Inferior parietal cortex (tissue), 1 donor: ENCODE measurements at regions not wholly inside any gene's neighbourhood (a gene's known extent, or its start where the extent isn't known, plus 50 kb on each side); places are given as distances from the start of the nearest gene placed in this dataset.

Source experiments
- DNase-seq: peaks from one replicate; pipeline ENCODE4 v3.0.0-alpha.2; 2016; ENCODE audit errors: extremely low spot score

GRCh38 chr12:107549651-107550480 is 135.7 kb upstream of the PWP1 start:
- no peak for DNase-seq

- no peak for DNase-seq
Measured at GRCh38 chr12:107551434-107551833, 134.2 kb upstream of the PWP1 start.

- no peak for DNase-seq
Measured at GRCh38 chr12:107552263-107552662, 133.3 kb upstream of the PWP1 start.

GRCh38 chr12:107553211-107553765 is 132.3 kb upstream of the PWP1 start:
- no peak for DNase-seq

- no peak for DNase-seq
Measured at GRCh38 chr12:107554941-107555340, 130.7 kb upstream of the PWP1 start.

GRCh38 chr12:107557026-107557425 is 128.6 kb upstream of the PWP1 start:
- DNase-seq = no peak

GRCh38 chr12:107557589-107558100 is 128.0 kb upstream of the PWP1 start:
- DNase-seq = no peak

GRCh38 chr12:107558141-107558815 is 127.3 kb upstream of the PWP1 start:
- DNase-seq = no peak

- no peak for DNase-seq
Measured at GRCh38 chr12:107558816-107559382, 126.7 kb upstream of the PWP1 start.

- no peak for DNase-seq
Measured at GRCh38 chr12:107560165-107560898, 125.3 kb upstream of the PWP1 start.

- DNase-seq = no peak
Measured at GRCh38 chr12:107560899-107561285, 124.7 kb upstream of the PWP1 start.

GRCh38 chr12:107564946-107565345 is 120.7 kb upstream of the PWP1 start:
- DNase-seq = no peak

GRCh38 chr12:107565551-107565950 is 120.0 kb upstream of the PWP1 start:
- no peak for DNase-seq

- DNase-seq = no peak
Measured at GRCh38 chr12:107567876-107568619, 117.6 kb upstream of the PWP1 start.

GRCh38 chr12:107568718-107569117 is 116.9 kb upstream of the PWP1 start:
- DNase-seq = no peak

- no peak for DNase-seq
Measured at GRCh38 chr12:107570721-107571120, 114.9 kb upstream of the PWP1 start.

- no peak for DNase-seq
Measured at GRCh38 chr12:107571492-107571891, 114.1 kb upstream of the PWP1 start.

GRCh38 chr12:107574691-107575090 is 110.9 kb upstream of the PWP1 start:
- no peak for DNase-seq

GRCh38 chr12:107580750-107581618 is 104.6 kb upstream of the PWP1 start:
- DNase-seq = no peak

GRCh38 chr12:107581619-107582015 is 104.0 kb upstream of the PWP1 start:
- no peak for DNase-seq
